HG03139 (cell line): ENCODE measurements at regions not wholly inside any gene's neighbourhood (a gene's known extent, or its start where the extent isn't known, plus 50 kb on each side); places are given as distances from the start of the nearest gene placed in this dataset.
"Not testable (repeated sequence)": the region's sequence is repeated elsewhere in the genome, so short reads cannot be mapped to it uniquely, and the experiment has no call there.

ENCODE experiments used
- ATAC-seq: cut with Tn5 transposase; IDR thresholded peaks from one replicate; pipeline ENCODE4 v1.9.1; 2021; ENCODE audit not compliant: unreplicated experiment

GRCh38 chr10:28137907-28138880 is 139.3 kb upstream of the ODAD2 start:
- ATAC-seq, result no peak

GRCh38 chr10:28135258-28135657 is 136.4 kb upstream of the ODAD2 start:
- ATAC-seq, result no peak

- no peak for ATAC-seq
Observed at GRCh38 chr10:28130267-28130666, 131.4 kb upstream of the ODAD2 start.

GRCh38 chr10:28127881-28128280 is 129.0 kb upstream of the ODAD2 start:
- ATAC-seq, result no peak

- ATAC-seq, result no peak
Observed at GRCh38 chr10:28125701-28126100, 126.8 kb upstream of the ODAD2 start.

GRCh38 chr10:28120795-28121194 is 121.9 kb upstream of the ODAD2 start:
- no peak for ATAC-seq

GRCh38 chr10:28120043-28120749 is 121.3 kb upstream of the ODAD2 start:
- no peak for ATAC-seq

GRCh38 chr10:28118985-28119628 is 120.2 kb upstream of the ODAD2 start:
- ATAC-seq, result no peak

GRCh38 chr10:28113202-28113601 is 114.3 kb upstream of the ODAD2 start:
- ATAC-seq, result no peak

GRCh38 chr10:28111712-28112111 is 112.8 kb upstream of the ODAD2 start:
- ATAC-seq, result no peak

- ATAC-seq, result no peak
Observed at GRCh38 chr10:28105561-28105960, 106.7 kb upstream of the ODAD2 start.

GRCh38 chr10:28097633-28098032 is 98.8 kb upstream of the ODAD2 start:
- no peak for ATAC-seq

GRCh38 chr10:28095791-28096378 is 97.0 kb upstream of the ODAD2 start:
- ATAC-seq, result no peak

GRCh38 chr10:28094121-28094520 is 95.2 kb upstream of the ODAD2 start:
- ATAC-seq, result no peak

- ATAC-seq, result no peak
Observed at GRCh38 chr10:28091913-28092312, 93.0 kb upstream of the ODAD2 start.

- no peak for ATAC-seq
Observed at GRCh38 chr10:28090506-28090905, 91.6 kb upstream of the ODAD2 start.

GRCh38 chr10:28089467-28089866 is 90.6 kb upstream of the ODAD2 start:
- no peak for ATAC-seq

GRCh38 chr10:28087661-28088351 is 88.9 kb upstream of the ODAD2 start:
- ATAC-seq, result no peak

- ATAC-seq, result not testable (repeated sequence)
Observed at GRCh38 chr10:28085760-28086159, 86.9 kb upstream of the ODAD2 start.

GRCh38 chr10:28082885-28083284 is 84.0 kb upstream of the ODAD2 start:
- no peak for ATAC-seq

GRCh38 chr10:28082316-28082715 is 83.4 kb upstream of the ODAD2 start:
- no peak for ATAC-seq
